HT1080 (cell line): ENCODE measurements at regions not wholly inside any gene's neighbourhood (a gene's known extent, or its start where the extent isn't known, plus 50 kb on each side); places are given as distances from the start of the nearest gene placed in this dataset.

Experiments used
- DNase-seq: peaks from one replicate; pipeline ENCODE4 v3.0.0-alpha.2; 2015; ENCODE audit warnings: low read depth

- no peak for DNase-seq
These were observed 604.0 kb upstream of the LMCD1 start for GRCh38 chr3:7897655-7898054.

- no peak for DNase-seq
These were observed 588.3 kb upstream of the LMCD1 start for GRCh38 chr3:7913283-7913682.

- DNase-seq: no peak
These were observed 586.3 kb upstream of the LMCD1 start for GRCh38 chr3:7915356-7915755.

GRCh38 chr3:7917443-7918151 is 584.0 kb upstream of the LMCD1 start:
- no peak for DNase-seq

- DNase-seq: no peak
These were observed 581.4 kb upstream of the LMCD1 start for GRCh38 chr3:7920211-7920610.

GRCh38 chr3:7924228-7924627 is 577.4 kb upstream of the LMCD1 start:
- DNase-seq: no peak

GRCh38 chr3:7927015-7927414 is 574.6 kb upstream of the LMCD1 start:
- DNase-seq: no peak

- DNase-seq: no peak
These were observed 573.8 kb upstream of the LMCD1 start for GRCh38 chr3:7927864-7928263.

- no peak for DNase-seq
These were observed 572.2 kb upstream of the LMCD1 start for GRCh38 chr3:7929319-7929889.

GRCh38 chr3:7934362-7934761 is 567.3 kb upstream of the LMCD1 start:
- DNase-seq: no peak

- DNase-seq: no peak
These were observed 553.7 kb upstream of the LMCD1 start for GRCh38 chr3:7947930-7948329.

GRCh38 chr3:7950890-7951289 is 550.7 kb upstream of the LMCD1 start:
- no peak for DNase-seq

- DNase-seq: no peak
These were observed 548.1 kb upstream of the LMCD1 start for GRCh38 chr3:7953449-7954014.

GRCh38 chr3:7957024-7957423 is 544.6 kb upstream of the LMCD1 start:
- DNase-seq: no peak

GRCh38 chr3:7959094-7959493 is 542.5 kb upstream of the LMCD1 start:
- no peak for DNase-seq

- no peak for DNase-seq
These were observed 541.0 kb upstream of the LMCD1 start for GRCh38 chr3:7960601-7961000.

GRCh38 chr3:7962301-7962700 is 539.3 kb upstream of the LMCD1 start:
- no peak for DNase-seq

GRCh38 chr3:7964899-7965298 is 536.7 kb upstream of the LMCD1 start:
- no peak for DNase-seq

GRCh38 chr3:7973006-7973405 is 528.6 kb upstream of the LMCD1 start:
- DNase-seq: no peak

- DNase-seq: peak; percentile 26
These were observed 524.2 kb upstream of the LMCD1 start for GRCh38 chr3:7977245-7978086.

- no peak for DNase-seq
These were observed 523.6 kb upstream of the LMCD1 start for GRCh38 chr3:7978087-7978422.

- no peak for DNase-seq
These were observed 519.5 kb upstream of the LMCD1 start for GRCh38 chr3:7982126-7982525.
